Glutamatergic neuron (in vitro differentiated cells): ENCODE measurements at regions not wholly inside any gene's neighbourhood (a gene's known extent, or its start where the extent isn't known, plus 50 kb on each side); places are given as distances from the start of the nearest gene placed in this dataset.

Source experiments
- DNase-seq: peaks from one replicate; pipeline ENCODE4 v3.0.0; 2022
- H3K27ac Mint-ChIP-seq: one replicate; pipeline ENCODE4 v1.8.0; 2020; ENCODE audit warnings: mild to moderate bottlenecking, mixed read lengths, inconsistent platforms; ENCODE audit not compliant: unreplicated experiment
- H3K27me3 Mint-ChIP-seq: one replicate; pipeline ENCODE4 v1.8.0; 2020; ENCODE audit warnings: mild to moderate bottlenecking, moderate library complexity, mixed read lengths, inconsistent platforms; ENCODE audit not compliant: unreplicated experiment
- H3K36me3 Mint-ChIP-seq: one replicate; pipeline ENCODE4 v1.8.0; 2020; ENCODE audit warnings: mild to moderate bottlenecking, mixed read lengths, inconsistent platforms; ENCODE audit not compliant: unreplicated experiment
- H3K4me1 Mint-ChIP-seq: one replicate; pipeline ENCODE4 v1.8.0; 2020; ENCODE audit warnings: mild to moderate bottlenecking, low read depth, mixed read lengths, inconsistent platforms; ENCODE audit not compliant: unreplicated experiment
- H3K4me3 Mint-ChIP-seq: one replicate; pipeline ENCODE4 v1.8.0; 2020; ENCODE audit warnings: mild to moderate bottlenecking, mixed read lengths, inconsistent platforms; ENCODE audit not compliant: unreplicated experiment
- H3K9me3 Mint-ChIP-seq: one replicate; pipeline ENCODE4 v1.8.0; 2020; ENCODE audit warnings: mild to moderate bottlenecking, moderate library complexity, mixed read lengths, inconsistent platforms; ENCODE audit not compliant: unreplicated experiment
- TF ChIP-seq, protein P1 (sequence below): fragments of 200-600 bp; sonication (generic); IDR thresholded peaks from one replicate; pipeline ENCODE4 v1.5.0; 2021; ENCODE audit not compliant: partially characterized antibody, unreplicated experiment

GRCh38 chrX:39967348-39967747 is 130.4 kb downstream of the BCOR start:
- TF ChIP-seq, protein P1, sequence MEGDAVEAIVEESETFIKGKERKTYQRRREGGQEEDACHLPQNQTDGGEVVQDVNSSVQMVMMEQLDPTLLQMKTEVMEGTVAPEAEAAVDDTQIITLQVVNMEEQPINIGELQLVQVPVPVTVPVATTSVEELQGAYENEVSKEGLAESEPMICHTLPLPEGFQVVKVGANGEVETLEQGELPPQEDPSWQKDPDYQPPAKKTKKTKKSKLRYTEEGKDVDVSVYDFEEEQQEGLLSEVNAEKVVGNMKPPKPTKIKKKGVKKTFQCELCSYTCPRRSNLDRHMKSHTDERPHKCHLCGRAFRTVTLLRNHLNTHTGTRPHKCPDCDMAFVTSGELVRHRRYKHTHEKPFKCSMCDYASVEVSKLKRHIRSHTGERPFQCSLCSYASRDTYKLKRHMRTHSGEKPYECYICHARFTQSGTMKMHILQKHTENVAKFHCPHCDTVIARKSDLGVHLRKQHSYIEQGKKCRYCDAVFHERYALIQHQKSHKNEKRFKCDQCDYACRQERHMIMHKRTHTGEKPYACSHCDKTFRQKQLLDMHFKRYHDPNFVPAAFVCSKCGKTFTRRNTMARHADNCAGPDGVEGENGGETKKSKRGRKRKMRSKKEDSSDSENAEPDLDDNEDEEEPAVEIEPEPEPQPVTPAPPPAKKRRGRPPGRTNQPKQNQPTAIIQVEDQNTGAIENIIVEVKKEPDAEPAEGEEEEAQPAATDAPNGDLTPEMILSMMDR, result no peak
- Mint-ChIP-seq H3K9me3 (peaks cover 2% of the 10 kb centered on the region), H3K4me1 (peaks cover 10% of the 10 kb centered on the region), H3K4me3 (no peak overlapping the region), H3K27me3 (no peaks in the 10 kb centered on the region), H3K27ac (peak overlapping the region; percentile 91), H3K36me3 (no peaks in the 10 kb centered on the region)
- no peak for DNase-seq

- DNase-seq, result peak; percentile 31
- Mint-ChIP-seq H3K36me3 (no peaks in the 10 kb centered on the region), H3K4me3 (no peak overlapping the region), H3K9me3 (peaks cover 2% of the 10 kb centered on the region), H3K4me1 (peaks cover 10% of the 10 kb centered on the region), H3K27ac (peak overlapping the region; percentile 55), H3K27me3 (no peaks in the 10 kb centered on the region)
- TF ChIP-seq, protein P1, result no peak
These were observed 128.5 kb downstream of the BCOR start for GRCh38 chrX:39969099-39969818.

DNA sequence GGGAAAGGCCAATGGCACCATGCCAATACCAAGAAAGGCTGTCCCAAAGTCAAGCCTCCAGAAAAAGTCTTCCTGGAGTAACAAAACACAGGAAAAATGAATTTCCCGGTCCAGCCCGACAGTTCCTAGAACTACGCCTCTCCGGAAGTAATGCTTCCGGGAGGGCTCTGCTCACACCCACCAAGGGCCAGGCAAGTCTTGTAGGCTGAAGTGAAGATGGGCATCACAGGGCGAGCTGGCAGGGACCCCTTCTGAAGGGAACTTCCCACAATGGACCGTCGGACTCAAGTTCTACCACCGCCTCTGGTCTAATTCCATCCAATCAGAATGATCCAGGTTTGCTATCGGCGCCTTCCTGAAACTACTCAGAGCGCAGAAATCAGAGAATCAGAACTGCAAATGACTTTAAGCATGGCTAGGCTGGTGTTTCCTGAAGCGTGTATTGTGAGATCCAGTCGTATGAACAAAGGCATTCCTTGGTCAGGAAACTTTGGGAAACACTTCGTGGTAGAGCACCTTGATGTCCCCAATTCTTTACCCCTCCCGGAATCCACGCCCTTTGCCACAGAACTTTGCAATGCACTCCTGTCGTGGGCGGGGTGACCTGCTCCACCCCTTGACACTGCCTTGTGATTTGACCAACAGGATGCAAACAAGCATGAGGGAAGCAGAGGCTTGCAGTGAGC is 127.8 kb downstream of the BCOR start:
- peak overlapping the region; percentile 55 for H3K27ac Mint-ChIP-seq
- TF ChIP-seq, protein P1, result no peak
- H3K4me1 Mint-ChIP-seq, result peaks cover 10% of the 10 kb centered on the region
- H3K9me3 Mint-ChIP-seq, result peaks cover 3% of the 10 kb centered on the region
- no peaks in the 10 kb centered on the region for H3K36me3 Mint-ChIP-seq
- no peaks in the 10 kb centered on the region for H3K27me3 Mint-ChIP-seq
- no peak for DNase-seq
- H3K4me3 Mint-ChIP-seq, result no peak overlapping the region

DNA sequence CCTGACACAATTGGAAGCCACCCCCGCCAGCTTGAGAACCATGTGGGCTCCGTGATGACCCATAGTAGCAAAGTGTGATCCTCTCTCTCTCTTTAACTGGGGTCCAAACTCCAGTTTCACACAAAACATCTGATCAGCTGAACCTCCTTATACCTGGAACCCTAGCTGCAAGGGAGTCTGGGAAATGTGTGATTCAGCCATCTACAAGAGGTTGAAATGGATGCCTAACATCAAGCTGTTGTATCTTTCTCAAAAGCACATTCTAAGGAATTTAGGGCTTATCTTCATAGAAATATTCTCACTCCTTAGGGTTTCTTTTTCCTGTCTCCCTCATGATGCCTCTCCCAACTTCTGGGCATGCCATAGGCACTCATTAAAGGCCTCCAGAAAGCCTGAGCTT is 126.0 kb downstream of the BCOR start:
- no peak overlapping the region for H3K4me3 Mint-ChIP-seq
- H3K9me3 Mint-ChIP-seq, result peaks cover 3% of the 10 kb centered on the region
- H3K4me1 Mint-ChIP-seq, result peaks cover 6% of the 10 kb centered on the region

More for the DNA sequence above, 126.0 kb downstream of the BCOR start:
- H3K27ac Mint-ChIP-seq, result no peak overlapping the region
- DNase-seq, result no peak
- H3K27me3 Mint-ChIP-seq, result no peaks in the 10 kb centered on the region
- TF ChIP-seq, protein P1, result no peak
- H3K36me3 Mint-ChIP-seq, result no peaks in the 10 kb centered on the region
